ENCODE measurements at regions not wholly inside any gene's neighbourhood (a gene's known extent, or its start where the extent isn't known, plus 50 kb on each side); places are given as distances from the start of the nearest gene placed in this dataset.

- TF ChIP-seq EZH2phosphoT487 (IDR thresholded peaks at IDR 0.05; ENCODE audit: borderline replicate concordance, low read depth, low read length) = no peak
- TF ChIP-seq CTCF (conservative IDR thresholded peaks at IDR 0.05; ENCODE audit: low read length) = no peak
These were observed 782.2 kb upstream of the NUDT12 start for GRCh38 chr5:104344809-104345208.
